ENCODE measurements at regions not wholly inside any gene's neighbourhood (a gene's known extent, or its start where the extent isn't known, plus 50 kb on each side); places are given as distances from the start of the nearest gene placed in this dataset.
"Not testable (repeated sequence)": the region's sequence is repeated elsewhere in the genome, so short reads cannot be mapped to it uniquely, and the experiment has no call there.

GRCh38 chr18:47654988-47655387 lies 275.5 kb downstream of the SMAD2 start:
- no peaks in the 10 kb centered on the region for H3K4me1 Mint-ChIP-seq
- H3K27ac Mint-ChIP-seq = no peak overlapping the region
- no peaks in the 10 kb centered on the region for H3K27me3 Mint-ChIP-seq
- peaks cover 4% of the 10 kb centered on the region for H3K9me3 Mint-ChIP-seq
- H3K36me3 Mint-ChIP-seq = no peaks in the 10 kb centered on the region
- ATAC-seq = no peak
- H3K4me3 Mint-ChIP-seq = no peak overlapping the region

- H3K36me3 Mint-ChIP-seq = no peaks in the 10 kb centered on the region
- ATAC-seq = no peak
- H3K27me3 Mint-ChIP-seq = no peaks in the 10 kb centered on the region
- no peaks in the 10 kb centered on the region for H3K4me1 Mint-ChIP-seq
- H3K9me3 Mint-ChIP-seq = peaks cover 6% of the 10 kb centered on the region
- H3K4me3 Mint-ChIP-seq = no peak overlapping the region
- H3K27ac Mint-ChIP-seq = no peak overlapping the region
Measured at GRCh38 chr18:47644896-47645295, 285.6 kb downstream of the SMAD2 start.

DNA sequence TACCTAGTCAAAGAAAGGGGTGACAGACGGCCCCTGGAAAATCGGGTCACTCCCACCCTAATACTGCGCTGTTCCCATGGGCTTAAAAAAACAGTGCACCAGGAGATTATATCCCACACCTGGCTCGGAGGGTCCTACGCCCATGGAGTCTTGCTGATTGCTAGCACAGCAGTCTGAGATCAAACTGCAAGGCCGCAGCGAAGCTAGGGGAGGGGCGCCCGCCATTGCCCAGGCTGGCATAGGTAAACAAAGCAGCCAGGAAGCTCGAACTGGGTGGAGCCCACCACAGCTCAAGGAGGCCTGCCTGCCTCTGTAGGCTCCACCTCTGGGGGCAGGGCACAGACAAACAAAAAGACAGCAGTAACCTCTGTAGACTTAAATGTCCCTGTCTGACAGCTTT lies 292.9 kb downstream of the SMAD2 start:
- H3K4me1 Mint-ChIP-seq, H3K4me3 Mint-ChIP-seq, H3K9me3 Mint-ChIP-seq, H3K36me3 Mint-ChIP-seq, ATAC-seq, H3K27me3 Mint-ChIP-seq, H3K27ac Mint-ChIP-seq: not testable (repeated sequence)

DNA sequence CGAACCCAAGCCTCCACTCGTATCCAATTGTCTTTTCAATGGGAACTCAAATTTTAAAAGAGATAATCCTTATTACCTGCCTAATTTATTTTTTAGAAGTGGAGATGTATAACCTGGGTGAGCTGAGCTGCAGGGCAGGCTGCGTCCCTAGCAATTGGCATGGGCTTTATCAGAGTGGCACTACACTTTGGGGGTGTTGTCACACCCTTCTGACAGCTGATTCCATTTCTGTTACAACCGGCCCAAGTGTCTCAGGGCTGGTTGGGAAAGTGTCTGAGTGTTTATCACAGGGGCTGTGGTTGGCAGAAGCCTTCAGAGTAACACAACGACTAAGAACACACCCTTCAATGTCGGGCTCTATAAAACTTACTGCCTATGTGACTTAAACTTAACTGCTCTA lies 295.0 kb downstream of the SMAD2 start:
- no peak overlapping the region for H3K4me3 Mint-ChIP-seq
- H3K4me1 Mint-ChIP-seq = no peaks in the 10 kb centered on the region
- no peak overlapping the region for H3K27ac Mint-ChIP-seq
- H3K27me3 Mint-ChIP-seq = no peaks in the 10 kb centered on the region
- H3K9me3 Mint-ChIP-seq = no peaks in the 10 kb centered on the region
- no peak for ATAC-seq
- H3K36me3 Mint-ChIP-seq = no peaks in the 10 kb centered on the region

DNA sequence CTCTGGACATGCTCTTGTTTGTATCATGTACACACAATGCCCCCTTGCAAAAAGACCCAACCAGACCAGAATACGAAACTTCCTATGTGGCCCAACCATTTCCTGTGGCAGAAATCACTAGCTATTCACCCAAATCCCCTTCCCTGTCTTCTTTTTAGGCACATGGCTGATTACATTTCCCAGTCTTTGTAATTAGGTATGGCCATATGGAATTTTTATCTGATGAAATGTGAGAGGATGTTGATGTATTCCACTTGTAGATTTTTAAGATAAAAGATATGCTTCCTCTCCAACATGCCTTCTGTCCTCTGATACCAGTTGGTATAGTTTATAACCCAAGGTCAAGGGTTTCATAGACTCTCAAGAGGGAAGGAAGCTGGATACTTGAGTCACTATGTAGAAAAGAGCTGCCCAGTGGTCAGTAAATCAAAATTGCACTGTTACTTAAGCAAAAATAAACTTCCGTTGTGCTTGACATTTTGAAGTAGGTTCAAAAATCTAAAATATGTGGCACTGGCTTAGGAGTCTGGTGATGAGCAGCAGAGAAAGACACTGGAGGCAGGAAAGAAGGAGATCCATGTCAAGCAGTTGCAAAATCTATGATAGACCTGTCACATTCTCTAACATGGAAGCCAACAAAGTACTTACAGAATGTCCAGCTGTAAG lies 297.4 kb downstream of the SMAD2 start:
- Mint-ChIP-seq H3K4me1 (no peaks in the 10 kb centered on the region), H3K27ac (no peak overlapping the region), H3K27me3 (no peaks in the 10 kb centered on the region), H3K4me3 (no peak overlapping the region), H3K9me3 (no peaks in the 10 kb centered on the region), H3K36me3 (no peaks in the 10 kb centered on the region)
- ATAC-seq = no peak

DNA sequence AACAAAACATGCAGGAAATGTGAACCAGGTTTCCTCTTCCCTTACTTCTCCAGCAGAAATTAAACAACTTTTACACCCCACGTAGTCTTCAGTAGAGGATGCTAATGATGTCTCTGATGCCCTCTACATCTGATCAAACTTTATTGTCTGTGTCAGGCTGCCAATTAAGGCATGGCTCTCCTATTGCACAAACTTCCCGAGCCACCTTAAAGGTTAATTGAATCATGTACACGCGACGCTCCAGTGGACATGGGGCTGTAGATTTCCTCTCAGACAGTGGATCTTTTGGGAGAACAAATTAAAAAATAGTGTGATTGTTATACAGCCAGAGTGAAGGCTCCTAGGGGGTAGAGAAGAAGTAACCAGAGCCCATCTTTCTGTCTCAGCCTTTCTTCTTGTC lies 301.6 kb downstream of the SMAD2 start:
- Mint-ChIP-seq H3K27ac (no peak overlapping the region), H3K27me3 (no peaks in the 10 kb centered on the region), H3K4me1 (no peaks in the 10 kb centered on the region), H3K4me3 (no peak overlapping the region), H3K36me3 (no peaks in the 10 kb centered on the region), H3K9me3 (no peaks in the 10 kb centered on the region)
- no peak for ATAC-seq

- Mint-ChIP-seq H3K4me3 (no peak overlapping the region), H3K9me3 (no peaks in the 10 kb centered on the region), H3K27ac (no peak overlapping the region), H3K27me3 (no peaks in the 10 kb centered on the region), H3K4me1 (no peaks in the 10 kb centered on the region), H3K36me3 (no peaks in the 10 kb centered on the region)
- no peak for ATAC-seq
Measured at GRCh38 chr18:47628240-47628781, 302.1 kb downstream of the SMAD2 start.

DNA sequence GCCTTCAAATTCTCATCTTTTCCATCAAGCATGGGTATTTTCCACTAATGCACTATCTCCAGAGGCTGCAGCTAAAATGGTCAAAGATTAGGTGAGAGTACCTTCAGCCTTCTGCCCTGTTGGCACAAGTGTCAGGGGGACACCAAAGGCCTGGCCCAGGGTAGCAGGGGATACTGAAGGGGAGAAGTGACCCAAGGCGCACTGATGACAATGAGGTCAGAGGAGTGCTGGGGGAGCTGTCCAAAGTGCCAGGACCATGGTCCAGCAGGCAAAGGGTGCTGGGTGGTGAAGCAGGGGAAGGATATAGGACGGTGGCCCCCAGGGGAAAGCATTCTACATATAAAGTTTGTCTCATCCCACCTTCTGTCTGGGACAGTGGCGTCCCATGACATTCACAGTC lies 303.4 kb downstream of the SMAD2 start:
- Mint-ChIP-seq H3K4me1 (no peaks in the 10 kb centered on the region), H3K36me3 (no peaks in the 10 kb centered on the region), H3K27ac (no peak overlapping the region), H3K9me3 (no peaks in the 10 kb centered on the region), H3K4me3 (no peak overlapping the region), H3K27me3 (no peaks in the 10 kb centered on the region)
- ATAC-seq = no peak

DNA sequence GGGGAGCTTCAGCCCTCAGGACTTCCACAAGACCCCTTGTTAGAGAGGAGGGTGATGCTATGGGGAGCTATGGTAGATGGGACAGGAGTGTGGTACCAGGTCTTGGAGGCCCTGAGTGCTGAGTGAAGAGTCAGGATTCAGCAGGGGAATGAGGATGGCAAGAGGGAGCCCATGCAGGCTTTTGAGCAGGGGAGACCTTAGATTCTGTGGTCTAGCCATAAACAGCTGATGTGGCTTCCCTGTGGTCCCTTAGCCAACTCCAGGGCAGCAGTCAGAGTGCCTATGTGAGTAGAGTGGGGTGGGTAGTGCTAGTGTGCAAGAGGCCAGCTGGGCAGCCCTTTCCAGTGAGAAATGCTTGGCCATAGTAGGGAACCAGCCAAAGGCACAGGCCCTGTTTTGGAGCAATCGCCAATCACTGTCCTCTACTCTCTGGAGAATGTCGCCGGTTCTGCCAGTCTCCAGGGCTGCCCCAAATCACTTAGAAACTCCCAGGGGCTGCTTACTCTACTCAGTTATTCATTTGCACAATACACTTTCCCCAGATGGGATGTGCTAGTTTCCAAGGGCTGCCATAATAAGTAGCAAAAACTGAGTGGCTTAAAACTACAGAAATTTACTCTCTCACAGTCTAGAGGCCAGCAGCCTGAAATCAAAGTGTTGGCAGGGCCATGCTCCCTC lies 310.5 kb downstream of the SMAD2 start:
- H3K9me3 Mint-ChIP-seq = no peaks in the 10 kb centered on the region
- H3K4me3 Mint-ChIP-seq = no peak overlapping the region
- no peak for ATAC-seq
- H3K27me3 Mint-ChIP-seq = peaks cover 10% of the 10 kb centered on the region
- H3K36me3 Mint-ChIP-seq = no peaks in the 10 kb centered on the region
- no peaks in the 10 kb centered on the region for H3K4me1 Mint-ChIP-seq
- no peak overlapping the region for H3K27ac Mint-ChIP-seq

- no peaks in the 10 kb centered on the region for H3K9me3 Mint-ChIP-seq
- no peak overlapping the region for H3K27ac Mint-ChIP-seq
- H3K4me3 Mint-ChIP-seq = no peak overlapping the region
- H3K4me1 Mint-ChIP-seq = no peaks in the 10 kb centered on the region
- H3K27me3 Mint-ChIP-seq = peaks cover 10% of the 10 kb centered on the region
- no peak for ATAC-seq
- H3K36me3 Mint-ChIP-seq = no peaks in the 10 kb centered on the region
Measured at GRCh38 chr18:47618758-47619157, 311.7 kb downstream of the SMAD2 start.

- no peaks in the 10 kb centered on the region for H3K4me1 Mint-ChIP-seq
- no peak overlapping the region for H3K4me3 Mint-ChIP-seq
- H3K27ac Mint-ChIP-seq = no peak overlapping the region
- no peak for ATAC-seq
- H3K9me3 Mint-ChIP-seq = peaks cover 6% of the 10 kb centered on the region
- peaks cover 19% of the 10 kb centered on the region for H3K27me3 Mint-ChIP-seq
- H3K36me3 Mint-ChIP-seq = no peaks in the 10 kb centered on the region
Measured at GRCh38 chr18:47615043-47615442, 315.4 kb downstream of the SMAD2 start.

DNA sequence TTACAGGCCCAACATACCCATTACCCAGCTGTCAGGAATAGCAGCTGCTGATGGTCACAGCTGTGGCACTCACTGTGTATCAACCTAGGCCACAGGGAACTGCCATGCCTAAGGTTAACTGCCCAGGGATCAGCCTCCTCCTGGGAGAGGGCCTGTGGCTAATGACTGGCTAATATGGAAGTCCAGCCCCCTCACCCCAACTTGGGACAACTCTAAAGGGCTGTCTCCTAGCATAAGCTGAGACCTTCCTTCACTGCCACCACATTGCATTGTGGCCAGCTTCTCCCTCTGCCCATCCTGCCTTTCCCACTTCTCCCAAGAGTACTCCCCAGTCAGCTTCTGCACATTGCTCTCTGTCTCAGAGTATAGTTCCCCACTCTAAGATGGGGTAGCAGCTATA lies 316.5 kb downstream of the SMAD2 start:
- Mint-ChIP-seq H3K4me3 (no peak overlapping the region), H3K27ac (no peak overlapping the region), H3K36me3 (no peaks in the 10 kb centered on the region), H3K27me3 (peaks cover 9% of the 10 kb centered on the region), H3K9me3 (peaks cover 6% of the 10 kb centered on the region), H3K4me1 (no peaks in the 10 kb centered on the region)
- no peak for ATAC-seq

DNA sequence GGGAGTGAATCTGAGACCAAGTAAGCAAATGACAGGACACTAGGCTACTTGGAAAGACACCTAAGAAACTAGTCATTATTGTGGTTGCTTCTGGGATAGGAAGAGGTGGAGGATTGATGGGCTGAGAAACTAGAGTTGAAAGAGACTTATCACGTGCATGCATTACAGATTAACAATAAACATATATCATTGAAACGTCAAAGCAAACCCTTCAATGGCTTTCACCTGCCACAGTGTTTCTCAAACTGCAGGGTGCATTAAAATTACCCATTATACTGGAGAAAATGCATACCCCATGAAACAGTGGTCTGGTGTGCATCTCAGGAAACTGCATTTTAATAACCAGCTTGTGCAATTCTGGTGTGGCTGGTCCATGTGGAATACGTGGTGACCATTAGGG lies 318.8 kb downstream of the SMAD2 start:
- Mint-ChIP-seq H3K9me3 (peaks cover 6% of the 10 kb centered on the region), H3K36me3 (no peaks in the 10 kb centered on the region)

DNA sequence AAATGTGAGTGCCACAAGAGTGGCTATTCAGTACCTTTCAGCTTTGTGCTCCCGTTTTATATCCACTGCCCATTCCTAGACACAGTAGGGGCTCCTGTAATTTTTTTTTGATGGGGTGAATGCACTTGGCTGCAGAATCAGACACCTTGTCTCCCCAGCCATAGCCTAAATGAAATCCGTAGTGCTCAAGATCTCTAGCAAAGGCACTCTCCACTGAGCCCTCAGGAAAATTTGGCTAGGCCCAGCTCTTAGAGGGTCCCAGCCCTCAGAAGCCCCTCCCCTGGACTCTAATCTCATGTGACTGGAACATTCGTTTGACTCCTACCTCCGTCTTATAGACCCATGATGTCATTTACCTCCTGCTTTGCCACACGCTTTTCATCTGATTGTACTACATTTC lies 323.9 kb downstream of the SMAD2 start:
- no peak overlapping the region for H3K27ac Mint-ChIP-seq
- H3K36me3 Mint-ChIP-seq = no peaks in the 10 kb centered on the region
- no peak for ATAC-seq
- no peak overlapping the region for H3K4me3 Mint-ChIP-seq
- peaks cover 6% of the 10 kb centered on the region for H3K9me3 Mint-ChIP-seq
- no peaks in the 10 kb centered on the region for H3K4me1 Mint-ChIP-seq
- H3K27me3 Mint-ChIP-seq = peaks cover 8% of the 10 kb centered on the region

More for the DNA sequence above, 318.8 kb downstream of the SMAD2 start:
- Mint-ChIP-seq H3K4me3 (no peak overlapping the region), H3K27ac (no peak overlapping the region), H3K4me1 (no peaks in the 10 kb centered on the region), H3K27me3 (peaks cover 9% of the 10 kb centered on the region)
- ATAC-seq = no peak

DNA sequence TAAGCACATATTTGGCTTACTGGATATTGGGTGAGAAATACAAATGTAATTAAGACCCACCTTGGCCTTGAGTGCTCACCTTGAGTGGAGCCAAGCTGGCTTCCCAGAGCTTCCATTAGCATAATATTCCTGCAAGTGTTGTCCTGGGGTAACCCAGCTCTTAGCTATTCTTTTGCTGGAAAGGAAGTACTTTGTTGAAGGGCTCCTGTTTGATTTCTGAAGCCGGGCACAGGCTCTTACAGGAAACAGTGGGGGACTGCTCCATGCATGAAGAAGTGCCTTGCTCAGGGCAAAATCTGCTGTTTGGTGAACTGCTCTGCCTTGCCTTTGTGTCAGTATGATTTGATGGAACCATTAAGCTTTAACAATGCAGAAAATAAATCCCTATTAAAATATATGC lies 325.4 kb downstream of the SMAD2 start:
- H3K36me3 Mint-ChIP-seq = no peaks in the 10 kb centered on the region
- no peaks in the 10 kb centered on the region for H3K27me3 Mint-ChIP-seq
- no peak overlapping the region for H3K4me3 Mint-ChIP-seq
- H3K27ac Mint-ChIP-seq = no peak overlapping the region
- H3K4me1 Mint-ChIP-seq = no peaks in the 10 kb centered on the region
- H3K9me3 Mint-ChIP-seq = peaks cover 4% of the 10 kb centered on the region
- ATAC-seq = no peak

DNA sequence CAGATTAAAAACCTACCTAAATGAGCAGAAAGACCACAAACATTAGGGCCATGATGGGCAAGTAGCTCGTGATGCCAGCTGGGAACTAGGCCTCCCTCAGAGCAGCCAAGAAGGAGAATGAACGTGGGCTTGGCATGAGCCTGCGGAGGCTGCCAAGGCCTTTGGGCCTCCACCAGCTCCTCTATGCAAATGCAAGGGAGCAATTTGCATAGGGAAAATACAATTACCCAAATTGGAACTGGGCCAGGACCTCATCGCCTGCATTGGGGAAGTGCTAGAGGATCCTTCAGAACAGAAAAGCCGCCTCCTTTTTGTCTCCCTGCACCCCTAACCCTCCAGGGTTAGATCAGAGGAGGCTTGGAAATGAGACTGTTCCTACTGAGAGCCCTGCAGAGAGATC lies 326.4 kb downstream of the SMAD2 start:
- no peaks in the 10 kb centered on the region for H3K36me3 Mint-ChIP-seq
- no peaks in the 10 kb centered on the region for H3K27me3 Mint-ChIP-seq
- H3K4me1 Mint-ChIP-seq = no peaks in the 10 kb centered on the region
- H3K9me3 Mint-ChIP-seq = peaks cover 4% of the 10 kb centered on the region
- no peak overlapping the region for H3K27ac Mint-ChIP-seq
- no peak overlapping the region for H3K4me3 Mint-ChIP-seq
- no peak for ATAC-seq

Measured in stimulated activated memory B cell treated with anti-CD40 and anti-IgM and Interleukin-4, amounts not matched to agents 10 μg/mL and 1 μg/mL and 100 μg/mL, for 72 hours (primary cell).